ENCODE measurements at regions not wholly inside any gene's neighbourhood (a gene's known extent, or its start where the extent isn't known, plus 50 kb on each side); places are given as distances from the start of the nearest gene placed in this dataset.

- DNase-seq (ENCODE audit: low spot score, unreplicated experiment): no peak
- H3K27me3 Mint-ChIP-seq: peaks cover 76% of the 10 kb centered on the region
- no peak overlapping the region for H3K4me3 Mint-ChIP-seq (ENCODE audit: low read depth)
- TF ChIP-seq CTCF (IDR thresholded peaks at IDR 0.05; ENCODE audit: unreplicated experiment): no peak
- no peak overlapping the region for H3K27ac Mint-ChIP-seq
- no peaks in the 10 kb centered on the region for H3K9me3 Mint-ChIP-seq (ENCODE audit: low read depth)
- no peaks in the 10 kb centered on the region for H3K4me1 Mint-ChIP-seq (ENCODE audit: low read depth)
- no peaks in the 10 kb centered on the region for H3K36me3 Mint-ChIP-seq (ENCODE audit: insufficient read depth)
Observed at GRCh38 chr12:113559466-113559865, 87.8 kb upstream of the LHX5 start.

GRCh38 chr12:113555226-113555625, 83.6 kb upstream of the LHX5 start:
- Mint-ChIP-seq H3K27ac (no peak overlapping the region), H3K4me1 (ENCODE audit: low read depth) (no peaks in the 10 kb centered on the region), H3K27me3 (peaks cover 76% of the 10 kb centered on the region), H3K9me3 (ENCODE audit: low read depth) (no peaks in the 10 kb centered on the region), H3K36me3 (ENCODE audit: insufficient read depth) (no peaks in the 10 kb centered on the region), H3K4me3 (ENCODE audit: low read depth) (no peak overlapping the region)
- DNase-seq (ENCODE audit: low spot score, unreplicated experiment): no peak
- TF ChIP-seq CTCF (IDR thresholded peaks at IDR 0.05; ENCODE audit: unreplicated experiment): no peak

- no peak overlapping the region for H3K4me3 Mint-ChIP-seq (ENCODE audit: low read depth)
- H3K27ac Mint-ChIP-seq: no peak overlapping the region
Observed at GRCh38 chr12:113552760-113553159, 81.1 kb upstream of the LHX5 start.

GRCh38 chr12:113551563-113551962, 79.9 kb upstream of the LHX5 start:
- H3K27me3 Mint-ChIP-seq: peaks cover 66% of the 10 kb centered on the region
- H3K4me3 Mint-ChIP-seq (ENCODE audit: low read depth): no peak overlapping the region
- TF ChIP-seq CTCF (IDR thresholded peaks at IDR 0.05; ENCODE audit: unreplicated experiment): no peak
- H3K9me3 Mint-ChIP-seq (ENCODE audit: low read depth): peaks cover 3% of the 10 kb centered on the region
- H3K36me3 Mint-ChIP-seq (ENCODE audit: insufficient read depth): no peaks in the 10 kb centered on the region
- H3K4me1 Mint-ChIP-seq (ENCODE audit: low read depth): peaks cover 2% of the 10 kb centered on the region
- no peak for DNase-seq (ENCODE audit: low spot score, unreplicated experiment)
- no peak overlapping the region for H3K27ac Mint-ChIP-seq

More at GRCh38 chr12:113552760-113553159, 81.1 kb upstream of the LHX5 start:
- H3K9me3 Mint-ChIP-seq (ENCODE audit: low read depth): peaks cover 3% of the 10 kb centered on the region
- peaks cover 65% of the 10 kb centered on the region for H3K27me3 Mint-ChIP-seq
- TF ChIP-seq CTCF (IDR thresholded peaks at IDR 0.05; ENCODE audit: unreplicated experiment): no peak
- H3K4me1 Mint-ChIP-seq (ENCODE audit: low read depth): no peaks in the 10 kb centered on the region
- no peaks in the 10 kb centered on the region for H3K36me3 Mint-ChIP-seq (ENCODE audit: insufficient read depth)
- DNase-seq (ENCODE audit: low spot score, unreplicated experiment): no peak

GRCh38 chr12:113548467-113548866, 76.8 kb upstream of the LHX5 start:
- H3K36me3 Mint-ChIP-seq (ENCODE audit: insufficient read depth): no peaks in the 10 kb centered on the region
- no peak for TF ChIP-seq CTCF (IDR thresholded peaks at IDR 0.05; ENCODE audit: unreplicated experiment)
- peaks cover 2% of the 10 kb centered on the region for H3K4me1 Mint-ChIP-seq (ENCODE audit: low read depth)
- DNase-seq (ENCODE audit: low spot score, unreplicated experiment): no peak
- H3K27me3 Mint-ChIP-seq: peaks cover 56% of the 10 kb centered on the region
- H3K9me3 Mint-ChIP-seq (ENCODE audit: low read depth): peaks cover 3% of the 10 kb centered on the region
- H3K27ac Mint-ChIP-seq: no peak overlapping the region
- H3K4me3 Mint-ChIP-seq (ENCODE audit: low read depth): no peak overlapping the region
